HepG2 (cell line): ENCODE measurements at regions not wholly inside any gene's neighbourhood (a gene's known extent, or its start where the extent isn't known, plus 50 kb on each side); places are given as distances from the start of the nearest gene placed in this dataset.

Experiments
- ATAC-seq: fragments of 200-7000 bp; cut with Tn5 transposase; 3 replicates; pipeline ENCODE4 v1.9.1; 2020; ENCODE audit warnings: mild to moderate bottlenecking, moderate library complexity
- BruUV-seq: library from RNA; stranded (reverse); fragments of 400-500 nt; replicated peaks from 2 replicates; lab custom pipeline; 2021; lab: Mats Ljungman, UMichigan
- CTCF ChIA-PET: fragments of 300-600 bp; formaldehyde crosslinking; extraction: SDS; loops from one replicate; lab custom pipeline; 2021; ENCODE audit warnings: low total read pairs, inconsistent platforms, low intra/inter-chr PET ratio; lab: Yijun Ruan, JAX
- POLR2A ChIA-PET: fragments of 350-600 bp; sonication (Branson Sonifier 250); formaldehyde crosslinking; loops from one replicate; lab custom pipeline; 2020; ENCODE audit warnings: antibody characterized with exemption, inconsistent platforms; lab: Yijun Ruan, JAX
- DNase-seq: peaks from one replicate; pipeline ENCODE4 v3.0.0-alpha.2; 2015; ENCODE audit warnings: low spot score
- FAIRE-seq: peaks from 3 replicates; lab custom pipeline; 2011; peaks lifted over from hg19 to GRCh38; lab: Jason Lieb, UNC
- H2AFZ ChIP-seq: one replicate; pipeline ENCODE4 v1.6.1; 2011; ENCODE audit warnings: low read length, inconsistent platforms
- H3K27ac ChIP-seq: fragments of 300-600 bp; 3 replicates; pipeline ENCODE4 v1.8.0; 2011; ENCODE audit warnings: mixed run types, mild to moderate bottlenecking, mixed read lengths, low read length, inconsistent platforms; ENCODE audit not compliant: insufficient read depth; ENCODE audit errors: extremely low read length
- H3K27me3 ChIP-seq, 2 experiments: fragments of 200-600 bp in 1 of 2; 2 replicates in 1 of 2; 3 replicates in 1 of 2; pipeline versions ENCODE4 v1.6.0 to v1.8.0; 2011; ENCODE audit warnings: low read length in 2 of 2, mild to moderate bottlenecking in 2 of 2, moderate library complexity in 2 of 2, inconsistent platforms in 1 of 2; ENCODE audit not compliant: insufficient read depth in 2 of 2, control insufficient read depth in 1 of 2
- H3K36me3 ChIP-seq, 2 experiments: fragments of 200-600 bp in 1 of 2; replicated peaks in 1 of 2; 2 replicates in 1 of 2; 3 replicates in 1 of 2; pipeline versions ENCODE4 v1.5.1 to v1.8.0; 2011; ENCODE audit warnings: low read length in 2 of 2, inconsistent platforms in 1 of 2; ENCODE audit not compliant: insufficient read depth in 2 of 2, control insufficient read depth in 1 of 2
- H3K4me1 ChIP-seq: 2 replicates; pipeline ENCODE4 v1.5.1; 2012; ENCODE audit warnings: low read length, inconsistent platforms; ENCODE audit not compliant: insufficient read depth
- H3K4me2 ChIP-seq: 2 replicates; pipeline ENCODE4 v1.6.0; 2011; ENCODE audit warnings: low read depth, low read length, inconsistent platforms
- H3K4me3 ChIP-seq, 3 experiments: fragments of 200-600 bp in 1 of 3; sonication (generic), shearing (Covaris generic) in 1 of 3; replicated peaks in 1 of 3; 2 replicates each; pipeline ENCODE4 v1.5.1; 2011 to 2016; ENCODE audit warnings: low read length in 3 of 3, inconsistent platforms in 2 of 3, low read depth in 2 of 3, mild to moderate bottlenecking in 2 of 3, control low read depth in 1 of 3, mixed read lengths in 1 of 3; ENCODE audit not compliant: insufficient read depth in 1 of 3
- H3K79me2 ChIP-seq: one replicate; pipeline ENCODE4 v1.6.1; 2011; ENCODE audit warnings: low read length, inconsistent platforms; ENCODE audit not compliant: insufficient read depth
- H3K9ac ChIP-seq: 2 replicates; pipeline ENCODE4 v1.6.0; 2011; ENCODE audit warnings: mild to moderate bottlenecking, low read depth, low read length, inconsistent platforms; ENCODE audit not compliant: insufficient read depth
- H3K9me3 ChIP-seq: 2 replicates; pipeline ENCODE4 v1.5.1; 2012; ENCODE audit warnings: mild to moderate bottlenecking, low read length
- H4K20me1 ChIP-seq: 2 replicates; pipeline ENCODE4 v1.6.0; 2011; ENCODE audit warnings: inconsistent platforms, mild to moderate bottlenecking, low read length, moderate library complexity; ENCODE audit not compliant: insufficient read depth
- FOSL2 ChIP-seq: sonication (generic); formaldehyde crosslinking; IDR thresholded peaks from 2 replicates; pipeline ENCODE4 v1.4.0; 2020; ENCODE audit warnings: missing genetic modification reagents
- GATAD2A ChIP-seq: IDR thresholded peaks from 2 replicates; pipeline ENCODE4 v1.6.1; 2016
- HOXA5 ChIP-seq: sonication (generic); formaldehyde crosslinking; IDR thresholded peaks from 2 replicates; pipeline ENCODE4 v1.4.0; 2020; ENCODE audit warnings: missing genetic modification reagents
- KAT8 ChIP-seq: IDR thresholded peaks from 2 replicates; pipeline ENCODE4 v1.6.1; 2016; ENCODE audit warnings: missing genetic modification reagents, missing compliant biosample characterization
- POLR2AphosphoS5 ChIP-seq: IDR thresholded peaks from 2 replicates; pipeline ENCODE4 v1.6.1; 2012; ENCODE audit warnings: low read depth, low read length
- SPEN ChIP-seq: sonication (generic); formaldehyde crosslinking; IDR thresholded peaks from 2 replicates; pipeline ENCODE4 v1.5.1; 2020; ENCODE audit warnings: low read depth, mild to moderate bottlenecking, missing genetic modification reagents
- TBP ChIP-seq: sonication (generic); formaldehyde crosslinking; IDR thresholded peaks from 2 replicates; pipeline ENCODE4 v1.5.0; 2020; ENCODE audit warnings: missing genetic modification reagents
- ZFP91 ChIP-seq: sonication (generic); formaldehyde crosslinking; IDR thresholded peaks from 2 replicates; pipeline ENCODE4 v1.9.0; 2022; ENCODE audit warnings: missing genetic modification reagents, mild to moderate bottlenecking, borderline replicate concordance
- ZNF12 ChIP-seq: sonication (generic); formaldehyde crosslinking; IDR thresholded peaks from 2 replicates; pipeline ENCODE4 v1.5.0; 2020; ENCODE audit warnings: missing genetic modification reagents
- ZSCAN5A ChIP-seq: sonication (generic); formaldehyde crosslinking; IDR thresholded peaks from 2 replicates; pipeline ENCODE4 v1.8.0; 2022; ENCODE audit warnings: mild to moderate bottlenecking, missing genetic modification reagents, borderline replicate concordance
- WGBS: methylation state at CpG from one replicate; pipeline ENCODE4 v1.1.6; 2017; ENCODE audit warnings: low lambda C conversion rate; 5-methylcytosine and 5-hydroxymethylcytosine counted together
- in situ Hi-C: cut with HindIII; loops from 2 replicates; pipeline ENCODE4 v1.10.0; 2017; ENCODE audit warnings: low pct_unique_long_range_greater_than_20kb; ENCODE audit not compliant: extremely low pct_ligation_motif_present
- intact Hi-C: fragments of 100-400 bp; cut with micrococcal nuclease; formaldehyde crosslinking; loops from one replicate; pipeline ENCODE4 v1.10.0; 2022; ENCODE audit not compliant: unreplicated experiment

GRCh38 chrX:39939678-39940077, 158.1 kb downstream of the BCOR start:
- in situ Hi-C loops, result loop anchor here (25.0 kb wide), 1 partner anchor 323 kb away; no protein-coding TSS in a partner anchor
- no peaks in the 10 kb centered on the region for H3K36me3 ChIP-seq
- no peaks in the 10 kb centered on the region for H3K9me3 ChIP-seq
- ATAC-seq (no peak), FAIRE-seq (no peak), DNase-seq (no peak)
- H3K9ac ChIP-seq, result no peak overlapping the region
- ChIA-PET CTCF (no interaction called here), POLR2A (no interaction called here)
- no peaks in the 10 kb centered on the region for H4K20me1 ChIP-seq
- no peak overlapping the region for H3K4me3 ChIP-seq
- no peak overlapping the region for H3K4me2 ChIP-seq
- intact Hi-C loops, result loop anchor here (5.0 kb wide), 1 partner anchor 328 kb away; no protein-coding TSS in a partner anchor
- peaks cover 24% of the 10 kb centered on the region for H3K4me1 ChIP-seq
- H3K79me2 ChIP-seq, result no peaks in the 10 kb centered on the region
- WGBS, result 44% methylated on average over 3 of the region's 3 CpGs
- TF ChIP-seq FOSL2 (CRISPR knock-in tag) (no peak), KAT8 (no peak), GATAD2A (no peak), TBP (CRISPR knock-in tag) (no peak), HOXA5 (no peak), ZFP91 (CRISPR knock-in tag) (no peak), ZNF12 (CRISPR knock-in tag) (no peak), POLR2AphosphoS5 (no peak), ZSCAN5A (CRISPR knock-in tag) (no peak), SPEN (CRISPR knock-in tag) (no peak)
- H2AFZ ChIP-seq, result no peak overlapping the region
- BruUV-seq, result no TSS peak
- H3K27me3 ChIP-seq, result no peaks in the 10 kb centered on the region
- H3K27ac ChIP-seq, result no peak overlapping the region
